Daoy (cell line): ENCODE measurements at regions not wholly inside any gene's neighbourhood (a gene's known extent, or its start where the extent isn't known, plus 50 kb on each side); places are given as distances from the start of the nearest gene placed in this dataset.

Source experiments
- DNase-seq: peaks from one replicate; pipeline ENCODE4 v3.0.0-alpha.2; 2015; ENCODE audit warnings: low read depth

DNA sequence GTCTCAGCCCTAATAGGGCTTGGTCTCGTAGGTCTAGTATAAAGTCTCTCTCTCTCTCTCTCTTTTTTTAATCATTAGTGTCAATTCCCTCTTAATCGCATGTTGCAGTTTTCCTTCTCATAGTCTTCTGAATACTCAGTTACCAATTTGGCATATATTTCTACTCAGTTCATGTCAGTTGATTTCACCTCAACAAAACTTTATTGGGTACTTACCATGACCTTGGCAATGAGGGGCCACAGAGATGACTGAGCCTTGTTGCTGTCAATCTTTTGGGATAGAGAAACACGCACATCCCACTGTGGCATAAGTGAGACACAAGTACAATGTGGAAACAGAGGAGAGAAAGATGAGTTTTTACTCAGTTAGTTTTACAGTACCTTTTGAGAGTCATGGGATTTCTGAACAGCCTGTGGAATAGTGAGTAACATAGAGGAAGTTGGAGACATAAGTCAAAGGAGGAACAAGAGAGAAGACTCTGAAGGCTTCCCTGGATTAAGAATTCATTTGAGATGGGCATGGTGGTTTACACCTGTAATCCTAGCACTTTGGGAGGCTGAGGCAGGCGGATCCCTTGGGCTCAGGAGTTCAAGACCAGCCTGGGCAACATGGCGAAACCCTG, 150.2 kb upstream of the CBLB start:
- DNase-seq, result no peak

DNA sequence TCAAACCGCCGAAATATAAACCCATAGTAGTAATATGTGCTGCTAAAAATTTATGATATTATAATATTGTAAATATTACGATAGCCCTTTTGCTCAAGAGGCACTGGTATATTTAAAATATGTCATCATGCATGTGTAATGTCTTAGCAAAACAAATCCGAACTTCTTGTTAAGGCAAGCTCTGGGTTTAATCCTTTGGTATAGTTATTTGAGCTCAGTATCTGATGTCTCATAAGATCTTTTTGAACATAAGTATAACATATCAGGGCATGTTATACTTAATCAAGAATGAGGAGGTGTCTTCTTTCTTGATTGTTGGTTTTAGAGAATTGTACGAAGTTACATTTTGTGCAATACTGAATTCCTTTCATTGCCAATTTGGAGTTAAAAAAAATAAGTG, 154.1 kb upstream of the CBLB start:
- DNase-seq, result no peak

DNA sequence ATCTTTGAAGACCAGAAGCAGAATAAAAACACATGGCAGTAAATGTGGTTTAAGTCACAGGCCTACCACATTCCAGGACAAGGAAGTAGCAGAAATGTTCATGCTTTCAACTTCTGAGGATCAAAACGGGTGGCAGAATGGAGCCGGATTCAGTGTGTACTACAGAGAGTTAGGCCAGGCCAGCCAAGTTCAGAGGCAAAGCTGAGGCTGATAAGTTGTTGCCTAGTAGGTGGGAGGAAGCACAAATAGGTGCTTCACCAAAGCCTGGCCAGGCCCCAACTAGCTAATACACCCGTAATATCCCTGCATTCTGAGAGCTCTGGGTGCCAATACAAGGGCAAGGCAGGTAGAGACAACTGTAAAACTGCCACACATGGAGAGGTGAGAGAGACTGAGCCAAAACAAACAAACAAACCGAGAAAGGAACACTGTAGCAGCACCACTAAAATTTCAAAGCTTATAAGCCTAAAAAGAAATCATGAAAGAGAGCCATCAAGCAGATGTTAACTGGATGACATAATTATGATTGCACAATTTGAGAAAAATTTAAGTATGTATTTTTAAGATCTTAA, 156.4 kb upstream of the CBLB start:
- no peak for DNase-seq

DNA sequence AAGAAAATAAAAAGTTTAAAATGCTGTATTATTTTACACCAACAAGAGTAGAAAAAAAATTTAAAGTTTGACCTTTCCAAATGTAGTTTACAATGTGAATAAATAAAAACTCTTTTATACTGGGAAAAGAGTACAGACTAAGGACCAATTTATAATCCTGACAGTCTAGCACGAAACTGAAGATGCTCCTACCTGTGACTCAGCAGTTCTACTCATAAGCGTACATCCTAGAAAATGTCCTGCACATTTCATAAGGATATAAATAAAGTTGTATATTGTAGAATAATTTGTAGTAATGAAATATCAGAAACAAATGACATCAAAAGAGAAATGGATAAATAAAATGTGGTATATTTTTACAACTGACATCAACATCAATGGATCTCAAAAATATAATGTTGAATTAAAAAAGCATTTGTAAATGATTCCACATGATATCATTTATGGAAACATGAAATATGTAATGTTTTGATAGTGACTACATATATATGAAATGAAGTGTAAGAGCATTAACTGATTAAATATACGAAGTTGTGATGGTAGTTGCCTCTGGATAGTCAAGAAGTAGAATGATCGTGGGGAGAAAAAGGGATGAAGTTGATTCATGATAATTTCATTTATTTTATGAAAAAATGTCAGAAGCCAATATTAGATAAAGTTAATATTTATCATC, 161.3 kb upstream of the CBLB start:
- no peak for DNase-seq

DNA sequence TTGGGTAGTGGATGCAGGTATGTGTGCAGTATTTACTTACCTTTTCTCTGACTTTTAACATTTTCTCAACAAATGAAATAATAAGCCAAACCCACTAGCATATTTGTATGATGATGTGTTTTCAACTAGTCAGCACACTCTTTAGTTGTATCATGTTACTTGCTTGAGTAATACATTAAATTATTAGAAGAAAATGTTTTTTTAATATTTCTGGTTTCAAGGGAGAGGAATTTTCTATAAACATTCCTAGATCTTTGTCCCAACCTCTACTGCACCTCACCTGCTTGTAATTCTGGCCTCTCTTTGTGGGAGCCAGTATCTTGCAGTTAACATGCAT, 161.8 kb upstream of the CBLB start:
- no peak for DNase-seq

DNA sequence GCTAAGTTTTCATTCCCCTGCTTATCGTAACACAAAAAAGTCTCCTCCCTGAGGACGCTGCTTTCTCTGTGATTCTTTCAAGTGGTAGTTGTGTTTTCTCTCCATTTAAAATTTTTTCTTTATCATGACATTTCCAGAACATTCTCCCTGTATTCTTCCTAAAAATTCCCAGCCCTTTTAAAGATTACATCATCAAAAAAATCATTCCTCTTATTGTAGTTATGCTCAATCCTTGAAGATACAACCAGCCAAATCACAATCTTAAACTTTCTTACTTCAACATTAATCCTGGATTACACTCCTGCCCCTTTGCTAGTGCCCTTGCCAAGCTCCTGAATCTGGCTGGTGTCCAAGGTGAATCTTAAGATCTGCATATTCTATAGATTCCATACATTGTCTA, 163.7 kb upstream of the CBLB start:
- no peak for DNase-seq

DNA sequence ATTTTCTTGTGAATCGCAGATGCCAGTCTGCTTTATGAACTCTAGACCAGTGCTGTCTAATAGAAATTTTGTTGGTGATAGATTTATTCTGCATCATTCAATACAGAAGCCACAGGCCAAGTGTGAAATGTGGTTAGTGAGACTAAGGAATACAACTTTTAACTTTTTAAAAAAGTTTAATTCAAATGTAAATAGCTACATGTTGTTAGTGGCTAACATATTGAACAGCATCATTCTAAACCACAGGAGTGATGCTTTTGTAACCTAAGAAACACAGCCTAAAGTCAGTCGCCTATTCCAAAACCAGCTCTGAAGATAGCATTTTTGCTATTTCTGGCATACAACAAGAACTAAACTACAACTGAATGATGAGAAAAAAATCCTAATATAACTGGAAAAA, 164.8 kb upstream of the CBLB start:
- no peak for DNase-seq

DNA sequence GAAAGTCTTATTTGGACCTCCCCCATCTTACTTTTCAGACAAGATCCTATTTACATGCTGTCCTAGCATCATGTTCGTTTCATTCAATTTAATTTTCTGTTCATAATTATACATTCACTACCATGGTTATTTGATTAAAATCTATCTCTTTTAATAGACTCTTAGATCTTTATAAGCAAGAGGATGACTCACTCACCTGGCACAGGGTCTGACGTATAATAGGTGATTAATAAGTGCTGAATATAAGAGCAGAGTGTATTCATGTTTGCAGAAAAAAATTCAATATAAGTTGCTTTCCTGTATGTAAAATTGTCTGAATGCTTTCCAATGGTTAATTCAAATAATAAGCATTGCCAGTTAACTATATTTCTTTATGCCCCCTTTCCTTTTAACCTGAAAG, 165.5 kb upstream of the CBLB start:
- no peak for DNase-seq

DNA sequence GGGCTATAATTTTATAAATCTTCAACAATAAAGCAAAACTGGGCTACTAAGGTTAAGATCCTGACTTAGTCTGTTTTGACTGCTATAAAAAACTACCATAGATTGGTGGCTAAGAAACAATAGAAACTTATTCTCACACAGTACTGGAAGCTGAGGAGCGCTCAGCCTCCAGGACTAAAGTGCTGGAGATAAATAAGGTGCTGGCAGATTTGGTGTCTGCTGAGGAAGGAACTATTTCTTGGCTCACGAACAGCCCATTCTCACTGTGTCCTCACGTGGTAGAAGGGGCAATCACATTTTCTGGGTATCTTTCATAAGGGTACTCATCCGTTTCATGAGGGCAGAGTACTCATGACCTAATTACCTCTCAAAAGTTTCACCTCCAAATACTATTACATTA, 166.8 kb upstream of the CBLB start:
- DNase-seq, result no peak

DNA sequence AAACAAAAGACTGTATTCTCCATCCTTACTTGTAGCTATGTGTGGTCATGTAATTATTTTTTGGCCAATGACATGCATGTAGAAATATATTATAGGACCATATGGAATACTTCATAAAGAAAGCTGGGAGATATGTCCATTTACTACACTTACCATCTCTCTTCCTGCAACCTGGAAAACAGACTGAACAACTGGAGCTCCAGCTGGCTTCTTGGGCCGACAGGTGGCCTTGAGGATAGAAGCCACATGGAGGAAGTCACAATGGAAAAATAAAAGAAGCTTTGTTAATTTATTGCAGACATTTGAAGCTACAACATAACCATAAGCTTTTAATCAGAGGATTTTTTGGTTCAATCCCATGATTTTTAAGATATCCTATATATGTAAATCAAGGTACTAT, 167.9 kb upstream of the CBLB start:
- DNase-seq, result no peak

DNA sequence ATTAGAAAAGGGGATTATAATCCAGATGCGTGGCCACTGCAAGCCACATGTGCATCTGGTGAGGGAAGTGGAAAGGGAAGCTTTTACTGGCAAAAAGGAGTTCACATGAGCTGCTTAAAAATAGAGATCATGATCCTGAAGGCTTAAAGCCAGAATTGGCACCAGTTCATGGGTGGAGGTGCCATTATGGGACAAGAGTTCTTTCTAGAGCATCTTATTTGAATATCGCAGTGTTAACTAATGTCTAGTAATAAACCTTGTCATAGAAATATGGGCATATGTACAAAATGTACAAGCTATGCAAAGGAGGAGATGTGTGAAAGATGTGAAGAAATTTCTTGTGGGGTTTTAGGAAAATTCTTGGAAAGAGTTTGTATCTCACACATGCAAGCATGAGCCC, 178.4 kb upstream of the CBLB start:
- no peak for DNase-seq

DNA sequence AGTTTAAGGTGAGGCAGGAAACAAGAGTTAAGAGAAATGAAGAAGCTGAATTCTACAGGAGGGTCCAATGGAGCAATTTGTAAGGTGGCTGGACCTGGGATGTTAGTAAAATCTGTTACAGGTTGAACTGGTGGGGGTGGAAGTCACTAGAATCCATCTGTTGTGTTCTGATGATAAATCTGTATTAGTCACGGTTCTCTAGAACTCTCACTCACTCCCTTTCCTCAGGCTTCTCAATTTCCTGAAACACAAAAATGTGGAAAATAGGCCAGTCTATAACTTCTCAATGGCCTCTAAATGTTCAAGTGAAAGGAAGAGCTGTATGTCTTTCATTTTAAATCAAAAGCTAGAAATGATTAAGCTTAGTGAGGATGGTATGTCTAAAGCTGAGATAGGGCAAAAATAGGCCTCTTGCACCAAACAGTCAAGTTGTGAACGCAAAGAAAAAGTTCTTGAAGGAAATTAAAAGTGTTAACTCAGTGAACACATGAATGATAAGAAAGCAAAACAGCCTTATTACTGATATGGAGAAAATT, 180.2 kb upstream of the CBLB start:
- no peak for DNase-seq

DNA sequence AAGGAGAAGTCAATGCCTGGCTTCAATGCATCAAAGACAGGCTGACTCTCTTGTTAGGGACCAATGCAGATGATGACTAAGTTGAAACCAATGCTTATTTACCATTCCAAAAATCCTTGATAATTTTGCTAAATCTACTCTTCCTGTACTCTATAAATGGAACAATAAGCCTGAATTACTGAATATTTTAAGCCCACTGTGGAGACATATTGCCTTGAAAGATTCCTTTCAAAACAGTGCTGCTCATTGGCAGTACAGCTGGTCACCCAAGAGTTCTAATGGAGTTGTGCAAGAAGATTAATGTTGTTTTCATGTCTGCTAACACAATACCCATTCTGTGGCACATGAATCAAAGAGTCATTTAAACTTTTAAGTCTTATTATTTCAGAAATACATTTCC, 181.0 kb upstream of the CBLB start:
- DNase-seq, result no peak

DNA sequence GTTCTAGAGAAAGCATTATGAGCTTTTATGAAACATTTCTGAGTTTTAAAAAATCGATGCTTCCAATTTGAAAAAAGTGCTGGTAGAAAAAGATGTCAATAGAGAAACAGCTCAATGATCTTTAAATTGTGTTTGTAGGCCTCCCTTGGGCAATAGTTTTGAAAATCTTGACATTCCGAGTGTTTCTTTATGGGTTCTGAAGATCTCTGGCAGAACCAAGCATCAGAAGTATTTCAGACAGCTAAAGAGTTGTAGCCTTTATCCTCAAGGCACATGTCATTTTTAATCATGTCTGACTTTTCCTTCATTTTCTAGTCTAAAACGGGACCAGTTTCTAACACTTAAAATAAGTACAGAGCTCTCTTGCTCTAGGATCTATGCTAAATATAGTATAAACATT, 188.1 kb upstream of the CBLB start:
- no peak for DNase-seq

DNA sequence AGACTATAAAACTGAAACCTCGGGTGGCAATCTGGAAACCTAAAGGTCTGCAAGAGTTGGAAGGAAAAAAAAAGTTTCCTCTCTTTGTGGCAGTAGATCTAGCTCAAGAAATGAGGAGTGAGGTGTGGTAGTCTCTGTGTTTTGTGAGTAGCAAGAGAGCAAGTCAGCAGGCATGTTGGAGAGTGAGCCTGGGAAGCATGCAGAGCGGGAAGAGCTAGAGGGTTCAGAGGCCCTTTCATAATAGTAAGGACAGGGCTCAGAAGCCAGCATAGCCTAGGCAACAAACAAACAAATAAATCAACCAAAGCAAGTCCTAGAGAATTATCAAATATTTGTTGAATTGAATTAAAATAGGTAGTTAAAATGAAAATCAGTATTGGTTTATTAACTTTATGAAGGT, 189.7 kb upstream of the CBLB start:
- no peak for DNase-seq

DNA sequence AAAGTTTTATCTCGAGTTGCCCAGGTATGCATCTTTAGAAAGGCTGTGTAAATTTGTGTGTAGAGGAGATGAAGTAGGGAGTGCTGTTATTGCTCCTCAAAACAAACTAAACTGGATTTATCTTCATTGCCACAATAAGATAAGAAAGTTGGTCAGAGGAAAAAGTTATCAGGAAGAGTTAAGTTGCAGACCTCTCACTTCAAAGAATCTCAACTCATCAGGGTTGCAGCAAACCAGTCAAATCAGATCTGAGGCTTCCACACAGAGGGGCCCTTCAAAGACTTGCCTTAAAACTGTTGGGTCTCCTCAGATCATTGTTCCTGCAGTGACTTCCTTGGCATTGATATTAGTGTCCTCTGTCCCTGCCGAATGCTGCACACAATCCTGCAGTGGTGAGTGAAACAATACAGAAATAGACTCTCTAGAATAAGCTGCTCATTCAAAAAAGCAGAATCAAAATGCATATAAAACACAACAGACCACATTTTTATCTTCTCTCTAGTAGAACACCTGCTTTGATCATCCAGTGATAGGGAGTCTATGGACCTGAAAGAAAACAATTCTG, 191.2 kb upstream of the CBLB start:
- no peak for DNase-seq

DNA sequence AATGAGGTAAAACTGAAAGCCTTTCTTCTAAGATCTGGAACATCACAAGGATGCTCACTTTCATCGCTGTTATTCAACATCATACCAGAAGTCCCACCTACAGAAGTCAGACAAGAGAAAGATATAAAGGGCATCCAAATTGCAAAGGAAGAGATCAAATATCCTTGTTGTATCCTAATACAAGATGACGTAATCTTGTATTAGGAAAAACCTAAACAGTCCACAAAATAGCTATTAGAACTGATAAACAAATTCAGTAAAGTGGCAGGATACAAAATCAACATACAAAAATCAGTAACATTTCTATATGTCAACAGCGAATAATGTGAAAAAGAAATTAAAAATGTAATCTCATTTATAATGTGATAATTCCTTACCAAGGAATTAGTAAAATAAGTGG, 195.1 kb upstream of the CBLB start:
- DNase-seq, result no peak

DNA sequence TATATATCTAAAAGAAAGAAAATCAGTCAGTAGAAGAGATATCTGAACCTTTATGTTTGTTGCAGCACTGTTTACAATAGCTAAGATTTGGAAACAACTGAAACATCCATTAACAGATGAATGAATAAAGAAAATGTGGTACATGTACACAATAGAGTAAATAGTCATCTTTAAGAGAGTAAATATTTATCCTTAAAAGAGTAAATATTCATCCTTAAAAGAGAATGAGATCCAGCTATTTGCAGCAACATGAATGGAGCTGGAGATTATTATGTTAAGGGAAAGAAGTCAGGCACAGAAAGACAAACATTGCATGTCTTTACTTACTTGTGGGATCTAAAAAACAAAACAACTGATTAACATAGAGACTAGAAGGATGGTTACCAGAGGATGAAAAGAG, 197.0 kb upstream of the CBLB start:
- DNase-seq, result no peak

DNA sequence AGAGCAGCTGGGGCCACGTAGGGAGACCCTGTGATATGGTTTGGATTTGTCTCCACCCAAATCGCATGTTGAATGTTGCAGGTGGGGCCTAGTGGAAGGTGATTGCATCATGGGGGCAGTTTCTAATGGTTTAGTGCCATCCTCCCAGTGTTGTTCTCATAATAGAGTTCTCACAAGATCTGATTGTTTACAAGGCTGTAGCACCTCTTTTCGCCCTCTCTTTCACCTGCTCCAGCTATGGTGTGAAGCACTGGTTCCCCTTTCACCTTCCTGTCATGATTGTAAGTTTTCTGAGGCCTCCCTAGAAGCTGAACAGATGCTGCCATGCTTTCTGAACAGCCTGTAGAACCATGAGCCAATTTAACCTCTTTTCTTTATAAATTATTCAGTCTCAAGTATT, 198.9 kb upstream of the CBLB start:
- DNase-seq, result no peak

DNA sequence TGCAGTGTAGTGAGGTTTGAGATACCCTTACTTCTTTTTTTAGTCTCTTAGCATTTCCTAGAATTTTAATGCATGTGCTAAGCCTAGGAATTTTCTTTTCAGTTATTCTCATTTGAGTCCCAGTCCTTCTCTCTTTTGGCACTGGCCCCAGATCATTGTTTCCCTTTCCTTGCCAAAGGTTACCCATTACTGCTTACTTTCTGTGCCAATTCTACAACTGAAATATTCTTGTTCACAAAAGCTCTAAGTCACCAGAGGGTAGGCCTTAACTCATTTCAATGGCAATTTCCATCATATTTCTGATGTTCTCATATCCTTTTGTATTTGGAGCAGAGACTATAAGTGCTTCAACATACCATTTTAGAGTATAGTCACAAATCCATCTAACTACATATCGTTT, 199.6 kb upstream of the CBLB start:
- DNase-seq, result no peak

DNA sequence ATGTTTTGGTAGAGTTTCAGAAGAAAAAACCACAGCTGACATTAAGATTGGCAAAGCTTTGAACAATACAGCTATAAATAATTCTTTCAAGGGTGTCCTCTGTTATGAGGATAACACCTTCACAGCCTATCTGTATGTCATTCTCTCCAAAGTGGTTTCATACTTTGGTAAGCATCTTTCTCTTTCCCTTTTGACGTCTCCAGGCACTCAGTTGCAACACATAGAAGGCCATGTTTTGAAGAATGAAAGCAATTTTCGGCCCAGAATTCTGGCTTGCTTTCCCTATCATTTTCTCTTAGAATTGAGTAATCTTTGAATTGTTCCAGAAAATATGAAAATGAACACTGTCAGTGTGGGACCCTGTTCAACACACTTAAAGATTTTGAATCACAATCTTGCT, 200.0 kb upstream of the CBLB start:
- no peak for DNase-seq

DNA sequence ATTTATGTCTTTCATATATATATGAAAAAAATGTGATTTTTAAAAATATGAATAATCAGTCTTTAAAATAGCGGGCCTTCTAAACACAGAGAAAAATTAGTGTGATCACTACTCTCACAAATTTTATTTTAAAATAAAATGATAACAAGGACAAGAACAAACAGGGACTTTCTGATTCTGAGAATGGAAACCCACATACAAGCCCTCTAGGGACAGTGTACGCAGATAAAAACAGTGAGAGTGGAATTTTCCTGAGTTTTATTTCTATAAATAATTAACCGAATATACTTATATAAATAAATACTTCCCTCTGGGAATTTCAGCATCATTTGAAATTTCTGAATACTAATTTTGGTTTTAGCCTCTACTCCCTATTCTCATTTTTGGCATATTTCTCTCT, 201.4 kb upstream of the CBLB start:
- DNase-seq, result no peak

DNA sequence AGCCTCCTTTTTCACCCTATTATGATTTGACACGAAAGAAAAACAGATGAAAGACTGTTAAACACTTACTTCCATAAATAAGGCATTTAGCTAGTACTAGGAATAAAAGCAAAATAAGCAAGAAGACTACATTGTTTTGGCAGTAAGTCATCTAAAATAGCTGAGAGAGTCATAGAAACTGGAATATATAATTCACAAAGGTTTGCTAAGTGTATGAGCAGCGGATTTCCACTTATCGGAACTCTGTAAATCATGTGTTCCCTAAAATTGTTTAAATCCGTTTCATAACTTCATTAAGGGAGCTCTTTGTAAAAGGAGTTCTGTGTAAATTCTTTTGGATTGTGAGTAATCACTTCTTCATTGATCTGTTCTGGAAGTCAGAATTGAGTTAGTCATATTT, 202.5 kb upstream of the CBLB start:
- no peak for DNase-seq
